ENCODE measurements at regions not wholly inside any gene's neighbourhood (a gene's known extent, or its start where the extent isn't known, plus 50 kb on each side); places are given as distances from the start of the nearest gene placed in this dataset.

- TF ChIP-seq CTCF (optimal IDR thresholded peaks at IDR 0.05 in 1 of 3, IDR thresholded peaks at IDR 0.05 in 1 of 3, conservative IDR thresholded peaks at IDR 0.05 in 1 of 3; ENCODE audit: extremely low read depth in 1 of 3, insufficient read depth in 2 of 3, low read length in 3 of 3) (no peak), EZH2 (IDR thresholded peaks at IDR 0.05; ENCODE audit: low read length) (no peak)
These were observed 381.7 kb upstream of the DDHD1 start for GRCh38 chr14:53534841-53535240.

Data from keratinocyte (primary cell).